GM13977 (cell line): ENCODE measurements at regions not wholly inside any gene's neighbourhood (a gene's known extent, or its start where the extent isn't known, plus 50 kb on each side); places are given as distances from the start of the nearest gene placed in this dataset.
"Not testable (repeated sequence)": the region's sequence is repeated elsewhere in the genome, so short reads cannot be mapped to it uniquely, and the experiment has no call there.

Experiments used
- DNase-seq: peaks from one replicate; pipeline ENCODE4 v3.0.0; 2012; ENCODE audit warnings: low spot score
- in situ Hi-C: fragments of 300-500 bp; cut with MboI; formaldehyde crosslinking; loops from one replicate; pipeline ENCODE4 v1.12.0; 2022; ENCODE audit warnings: low sequenced_read_pairs, low pct_unique_long_range_greater_than_20kb, mixed read lengths, inconsistent platforms; ENCODE audit not compliant: unreplicated experiment
- TF ChIP-seq, protein P1 (sequence below): IDR thresholded peaks from 2 replicates; pipeline ENCODE4 v1.5.1; 2012; ENCODE audit warnings: mild to moderate bottlenecking, control low read depth; ENCODE audit not compliant: insufficient read depth; ENCODE audit errors: extremely low read depth, missing control alignments

DNA sequence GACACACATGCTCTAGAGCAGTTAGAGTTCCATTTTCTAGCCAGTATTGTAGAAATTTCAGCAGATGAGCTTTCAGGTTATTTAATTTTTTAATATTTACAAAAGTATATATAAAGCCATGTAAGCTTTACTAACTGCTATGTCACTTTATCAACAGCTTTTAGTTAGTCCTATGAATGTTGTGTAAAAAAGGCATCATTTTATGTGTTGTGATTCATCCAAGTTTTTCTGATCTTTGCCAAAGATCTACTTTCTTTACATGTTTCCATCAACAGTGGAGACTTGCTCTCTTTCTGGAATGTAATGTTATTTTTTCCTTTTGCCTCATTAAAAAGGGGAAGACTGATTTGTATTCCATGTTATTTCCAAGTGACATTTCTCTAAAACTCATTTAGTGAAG lies 125.2 kb upstream of the TFPI start:
- TF ChIP-seq, protein P1, sequence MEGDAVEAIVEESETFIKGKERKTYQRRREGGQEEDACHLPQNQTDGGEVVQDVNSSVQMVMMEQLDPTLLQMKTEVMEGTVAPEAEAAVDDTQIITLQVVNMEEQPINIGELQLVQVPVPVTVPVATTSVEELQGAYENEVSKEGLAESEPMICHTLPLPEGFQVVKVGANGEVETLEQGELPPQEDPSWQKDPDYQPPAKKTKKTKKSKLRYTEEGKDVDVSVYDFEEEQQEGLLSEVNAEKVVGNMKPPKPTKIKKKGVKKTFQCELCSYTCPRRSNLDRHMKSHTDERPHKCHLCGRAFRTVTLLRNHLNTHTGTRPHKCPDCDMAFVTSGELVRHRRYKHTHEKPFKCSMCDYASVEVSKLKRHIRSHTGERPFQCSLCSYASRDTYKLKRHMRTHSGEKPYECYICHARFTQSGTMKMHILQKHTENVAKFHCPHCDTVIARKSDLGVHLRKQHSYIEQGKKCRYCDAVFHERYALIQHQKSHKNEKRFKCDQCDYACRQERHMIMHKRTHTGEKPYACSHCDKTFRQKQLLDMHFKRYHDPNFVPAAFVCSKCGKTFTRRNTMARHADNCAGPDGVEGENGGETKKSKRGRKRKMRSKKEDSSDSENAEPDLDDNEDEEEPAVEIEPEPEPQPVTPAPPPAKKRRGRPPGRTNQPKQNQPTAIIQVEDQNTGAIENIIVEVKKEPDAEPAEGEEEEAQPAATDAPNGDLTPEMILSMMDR, result no peak
- DNase-seq, result no peak
- in situ Hi-C loops, result no loop called here

DNA sequence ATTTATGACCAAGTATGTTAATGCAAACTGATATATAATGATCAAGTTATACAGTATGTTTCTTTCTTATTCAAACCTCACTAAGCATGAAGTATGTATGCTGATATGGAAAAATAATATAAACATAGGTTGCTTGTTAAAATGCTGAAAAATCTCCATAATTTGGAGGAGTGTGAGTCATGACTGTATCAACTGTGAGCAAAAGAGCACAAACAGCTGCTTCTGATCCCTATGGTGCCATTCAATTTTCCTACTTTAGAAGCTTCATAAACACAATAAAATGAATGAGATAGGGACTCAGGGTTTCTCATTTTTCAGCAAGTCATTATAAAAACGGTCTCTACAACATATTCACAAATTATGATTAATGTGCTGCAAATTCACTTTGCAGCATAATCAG lies 129.9 kb upstream of the TFPI start:
- no peak for DNase-seq
- TF ChIP-seq, protein P1, result no peak
- in situ Hi-C loops, result no loop called here

DNA sequence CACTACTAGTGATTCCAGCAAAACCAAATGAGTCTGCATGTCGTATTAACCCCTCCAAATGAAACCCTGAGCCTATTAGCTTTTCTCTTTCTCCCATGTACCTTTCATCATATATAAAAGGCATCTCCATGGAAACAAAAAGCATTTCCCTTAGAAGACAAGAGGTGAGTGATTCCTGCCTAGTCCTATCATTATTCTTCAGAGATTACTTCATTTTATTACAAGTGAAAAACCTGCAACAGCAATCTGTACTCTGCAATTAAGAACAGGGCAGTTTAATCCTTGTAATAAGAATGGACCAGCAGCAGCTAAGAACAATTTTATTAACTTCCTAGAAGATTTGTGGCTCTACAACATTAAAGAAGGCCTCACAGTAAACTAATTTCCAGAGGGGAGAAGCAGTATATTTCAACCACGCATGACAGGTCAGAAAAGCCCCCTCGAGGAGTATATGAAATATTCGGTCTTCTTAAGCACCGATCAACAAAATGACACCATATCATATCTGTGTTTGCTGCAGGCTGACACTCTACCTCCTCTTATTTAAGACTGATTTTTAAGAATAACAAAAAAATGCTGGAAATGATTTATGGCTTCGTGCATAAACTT lies 132.3 kb upstream of the TFPI start:
- no peak for DNase-seq
- in situ Hi-C loops, result no loop called here
- TF ChIP-seq, protein P1, result no peak

DNA sequence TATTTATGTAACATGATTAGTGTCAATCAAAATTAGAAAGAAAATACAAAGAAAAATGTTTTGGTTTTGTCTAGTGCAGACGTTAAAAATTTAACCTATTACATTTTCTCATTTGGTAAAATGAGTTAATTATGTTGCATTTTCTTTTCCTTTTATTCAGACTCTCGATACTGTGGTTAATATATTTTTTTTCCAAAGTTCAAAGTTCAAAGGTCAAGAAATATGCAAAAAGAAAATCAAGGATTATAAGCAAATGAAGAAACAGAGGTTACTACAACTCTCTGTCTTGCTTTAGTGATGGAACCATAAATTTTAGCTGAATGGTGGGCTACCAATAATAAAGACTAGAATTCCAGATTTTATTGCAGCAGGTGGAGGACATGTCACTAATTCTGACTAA lies 133.3 kb upstream of the TFPI start:
- in situ Hi-C loops, result no loop called here
- TF ChIP-seq, protein P1, result no peak

DNA sequence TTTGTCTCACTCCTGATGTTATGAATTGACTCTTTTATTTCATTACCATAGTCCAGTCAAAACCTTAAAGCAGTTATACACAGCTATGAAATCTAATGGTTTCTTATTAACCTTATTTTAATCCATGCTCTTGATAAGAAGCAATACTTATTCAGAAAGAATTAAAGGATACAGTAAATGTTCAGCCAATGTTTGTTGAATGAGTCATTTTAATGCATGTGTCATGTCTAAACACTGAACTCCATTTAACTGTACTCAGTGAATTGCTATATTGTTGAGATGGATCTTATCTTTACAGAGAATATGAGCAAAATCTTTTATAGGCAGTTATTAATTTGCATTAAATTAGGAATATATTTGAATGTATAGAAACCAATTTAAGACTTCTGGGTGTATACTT lies 135.1 kb upstream of the TFPI start:
- in situ Hi-C loops, result no loop called here
- DNase-seq, result no peak
- TF ChIP-seq, protein P1, result no peak

More for the DNA sequence above, 133.3 kb upstream of the TFPI start:
- no peak for DNase-seq

DNA sequence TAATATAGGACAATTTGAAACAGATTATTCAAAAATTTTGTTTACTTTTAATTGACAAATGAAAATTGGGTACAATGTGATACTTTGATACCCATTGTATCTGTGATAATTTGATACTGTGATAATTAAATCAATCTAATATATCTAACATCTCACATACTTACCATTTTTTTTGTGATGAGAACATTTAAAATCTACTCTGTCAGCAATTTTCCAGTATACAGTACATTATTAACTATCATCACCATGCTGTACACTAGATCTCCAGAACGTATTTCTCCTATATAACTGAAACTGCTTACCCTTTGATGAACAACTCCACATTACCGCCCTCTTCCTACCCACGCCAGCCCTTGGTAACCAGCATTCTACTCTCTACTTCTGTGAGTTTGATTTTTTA lies 139.7 kb upstream of the TFPI start:
- in situ Hi-C loops, result no loop called here

DNA sequence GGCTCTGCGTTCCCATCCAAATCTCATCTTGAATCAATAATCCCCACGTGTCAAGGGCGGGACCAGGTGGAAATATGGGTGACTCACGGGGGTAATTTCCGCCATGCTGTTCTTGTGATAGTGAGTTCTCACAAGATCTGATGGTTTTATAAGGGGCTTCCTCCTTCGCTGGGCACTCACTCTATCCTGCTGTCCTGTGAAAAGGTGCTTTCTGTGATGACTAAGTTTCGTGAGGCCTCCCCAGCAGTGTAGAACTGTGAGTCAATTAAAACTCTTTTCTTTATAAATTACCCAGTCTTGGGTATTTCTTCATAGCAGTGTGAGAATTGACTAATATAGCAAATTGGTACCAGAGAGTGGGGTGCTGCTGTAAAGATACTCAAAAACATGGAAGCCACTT lies 142.4 kb upstream of the TFPI start:
- DNase-seq, in situ Hi-C loops: not testable (repeated sequence)

More for the DNA sequence above, 139.7 kb upstream of the TFPI start:
- DNase-seq, result no peak
- TF ChIP-seq, protein P1, result no peak
